ENCODE measurements at regions not wholly inside any gene's neighbourhood (a gene's known extent, or its start where the extent isn't known, plus 50 kb on each side); places are given as distances from the start of the nearest gene placed in this dataset.

DNA sequence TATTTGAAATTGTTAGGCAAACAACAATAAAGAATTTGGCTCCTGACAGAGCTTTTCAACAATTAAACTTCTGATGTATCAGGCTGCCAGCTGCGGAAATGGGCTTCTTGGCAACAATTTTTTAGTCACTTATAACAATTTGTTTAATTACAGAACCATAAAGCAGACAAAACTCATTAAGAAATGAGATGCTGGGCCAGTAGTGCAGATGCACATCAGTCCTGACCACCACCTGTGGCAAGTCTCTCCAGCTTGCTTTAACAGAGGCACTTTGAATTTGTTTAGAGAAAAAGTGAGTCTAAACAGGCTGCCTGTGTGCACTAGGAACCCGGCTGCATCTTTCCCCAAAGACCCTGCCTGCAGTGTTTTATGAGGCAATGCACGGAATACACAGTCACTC lies 1124.4 kb downstream of the NXPH1 start:
- TF ChIP-seq, protein P1, sequence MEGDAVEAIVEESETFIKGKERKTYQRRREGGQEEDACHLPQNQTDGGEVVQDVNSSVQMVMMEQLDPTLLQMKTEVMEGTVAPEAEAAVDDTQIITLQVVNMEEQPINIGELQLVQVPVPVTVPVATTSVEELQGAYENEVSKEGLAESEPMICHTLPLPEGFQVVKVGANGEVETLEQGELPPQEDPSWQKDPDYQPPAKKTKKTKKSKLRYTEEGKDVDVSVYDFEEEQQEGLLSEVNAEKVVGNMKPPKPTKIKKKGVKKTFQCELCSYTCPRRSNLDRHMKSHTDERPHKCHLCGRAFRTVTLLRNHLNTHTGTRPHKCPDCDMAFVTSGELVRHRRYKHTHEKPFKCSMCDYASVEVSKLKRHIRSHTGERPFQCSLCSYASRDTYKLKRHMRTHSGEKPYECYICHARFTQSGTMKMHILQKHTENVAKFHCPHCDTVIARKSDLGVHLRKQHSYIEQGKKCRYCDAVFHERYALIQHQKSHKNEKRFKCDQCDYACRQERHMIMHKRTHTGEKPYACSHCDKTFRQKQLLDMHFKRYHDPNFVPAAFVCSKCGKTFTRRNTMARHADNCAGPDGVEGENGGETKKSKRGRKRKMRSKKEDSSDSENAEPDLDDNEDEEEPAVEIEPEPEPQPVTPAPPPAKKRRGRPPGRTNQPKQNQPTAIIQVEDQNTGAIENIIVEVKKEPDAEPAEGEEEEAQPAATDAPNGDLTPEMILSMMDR (IDR thresholded peaks at IDR 0.05) = no peak
- no peak for TF ChIP-seq POLR2A (IDR thresholded peaks at IDR 0.05)

Data from testis (tissue), 2 donors.